ENCODE measurements at regions not wholly inside any gene's neighbourhood (a gene's known extent, or its start where the extent isn't known, plus 50 kb on each side); places are given as distances from the start of the nearest gene placed in this dataset.

DNA sequence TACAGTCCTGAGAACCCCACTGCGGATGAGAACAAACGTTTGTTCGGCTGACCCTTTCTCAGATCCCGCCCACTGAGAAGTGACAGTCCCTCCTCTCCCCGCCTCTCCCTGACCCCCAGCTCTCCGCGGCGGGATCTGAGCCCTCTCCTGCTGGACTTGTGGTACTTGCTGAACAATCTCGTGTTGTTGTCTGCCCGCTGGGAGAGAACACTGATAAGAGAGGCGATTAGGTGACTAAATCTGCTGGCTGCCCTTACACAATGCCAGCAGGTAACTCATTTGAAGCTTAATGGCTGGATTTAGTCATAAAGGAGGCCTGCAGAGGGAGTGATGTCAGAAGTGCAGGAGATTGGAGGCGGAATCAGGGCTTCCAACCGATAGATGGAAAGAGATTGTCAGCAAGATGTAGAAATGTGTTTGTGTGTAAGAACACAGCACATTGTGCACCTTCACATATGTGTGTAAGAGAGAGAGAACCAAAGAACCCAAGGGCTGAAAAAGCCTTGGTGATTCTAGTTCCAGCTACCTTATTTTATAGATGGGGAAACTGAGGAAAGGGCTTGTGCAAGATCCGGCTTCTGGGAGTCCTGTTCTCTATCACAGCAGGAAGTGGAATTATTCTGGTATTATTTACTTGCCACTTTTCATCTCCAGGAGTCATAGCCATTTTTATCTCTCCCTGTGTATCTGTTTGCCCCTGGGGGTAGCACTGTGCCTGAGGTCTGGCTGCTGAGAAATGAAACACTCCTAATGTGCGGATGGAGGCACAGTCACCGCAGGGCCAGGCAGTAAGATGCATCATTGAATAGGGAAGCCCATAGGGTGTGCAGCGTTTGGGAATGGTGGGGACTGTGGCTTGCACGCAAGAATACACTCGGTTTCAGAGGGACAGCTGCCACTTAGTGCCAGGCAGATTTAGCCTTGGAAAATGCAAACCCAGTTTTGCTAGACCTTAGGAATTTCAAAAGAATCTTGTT lies 203.7 kb upstream of the MSX2 start:
- POLR2A ChIA-PET: interaction anchor here (0.6 kb wide), 1 partner anchor 157 kb away, joined by 4 read pairs; no protein-coding TSS in a partner anchor
- intact Hi-C loops (cut with micrococcal nuclease; ENCODE audit: unreplicated experiment): no loop called here
- no peaks in the 10 kb centered on the region for H3K27me3 ChIP-seq (ENCODE audit: control insufficient read depth, insufficient read depth, low read length)

DNA sequence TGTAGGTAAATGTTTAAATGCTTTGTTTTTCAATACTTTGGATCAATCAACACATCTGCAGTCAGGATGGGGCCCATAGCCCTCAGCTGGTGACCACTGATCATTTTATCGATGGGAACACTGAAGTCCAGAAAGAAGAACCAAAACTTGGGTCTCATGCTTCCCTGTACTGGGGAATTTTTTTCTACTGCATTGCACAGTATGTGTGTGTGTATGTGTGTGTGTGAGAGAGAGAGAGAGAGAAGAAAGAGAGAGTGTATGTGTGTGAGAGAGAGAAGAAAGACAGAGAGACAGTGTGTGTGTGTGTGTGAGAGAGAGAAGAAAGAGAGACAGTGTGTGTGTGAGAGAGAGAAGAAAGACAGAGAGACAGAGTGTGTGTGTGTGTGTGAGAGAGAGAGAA lies 202.9 kb upstream of the MSX2 start:
- in situ Hi-C loops (cut with HindIII; ENCODE audit: low pct_unique_long_range_greater_than_20kb, low sequenced_read_pairs): no loop called here
- Histone ChIP-seq H3K4me3 (ENCODE audit: low read depth in 2 of 2, low read length in 2 of 2) (no peak overlapping the region), H3K9me3 (ENCODE audit: control insufficient read depth, insufficient read depth, low read depth, low read length) (no peaks in the 10 kb centered on the region), H3K36me3 (ENCODE audit: control insufficient read depth, insufficient read depth, low read length) (no peaks in the 10 kb centered on the region), H3K4me1 (ENCODE audit: control insufficient read depth, insufficient read depth, low read length) (peaks cover 7% of the 10 kb centered on the region), H3K27me3 (ENCODE audit: control insufficient read depth, insufficient read depth, low read length) (no peaks in the 10 kb centered on the region), H3K27ac (ENCODE audit: low read length) (no peak overlapping the region; the same call in 1 of the 2 replicates)
- POLR2A ChIA-PET: interaction anchor here (0.6 kb wide), 1 partner anchor 156 kb away, joined by 4 read pairs; no protein-coding TSS in a partner anchor
- ATAC-seq (no peak), DNase-seq (ENCODE audit: low read depth, low spot score) (no peak)
- no TSS peak for BruUV-seq (replicated peaks)
- intact Hi-C loops (cut with micrococcal nuclease; ENCODE audit: unreplicated experiment): no loop called here
- CTCF ChIA-PET: no interaction called here
- TF ChIP-seq, protein P1, sequence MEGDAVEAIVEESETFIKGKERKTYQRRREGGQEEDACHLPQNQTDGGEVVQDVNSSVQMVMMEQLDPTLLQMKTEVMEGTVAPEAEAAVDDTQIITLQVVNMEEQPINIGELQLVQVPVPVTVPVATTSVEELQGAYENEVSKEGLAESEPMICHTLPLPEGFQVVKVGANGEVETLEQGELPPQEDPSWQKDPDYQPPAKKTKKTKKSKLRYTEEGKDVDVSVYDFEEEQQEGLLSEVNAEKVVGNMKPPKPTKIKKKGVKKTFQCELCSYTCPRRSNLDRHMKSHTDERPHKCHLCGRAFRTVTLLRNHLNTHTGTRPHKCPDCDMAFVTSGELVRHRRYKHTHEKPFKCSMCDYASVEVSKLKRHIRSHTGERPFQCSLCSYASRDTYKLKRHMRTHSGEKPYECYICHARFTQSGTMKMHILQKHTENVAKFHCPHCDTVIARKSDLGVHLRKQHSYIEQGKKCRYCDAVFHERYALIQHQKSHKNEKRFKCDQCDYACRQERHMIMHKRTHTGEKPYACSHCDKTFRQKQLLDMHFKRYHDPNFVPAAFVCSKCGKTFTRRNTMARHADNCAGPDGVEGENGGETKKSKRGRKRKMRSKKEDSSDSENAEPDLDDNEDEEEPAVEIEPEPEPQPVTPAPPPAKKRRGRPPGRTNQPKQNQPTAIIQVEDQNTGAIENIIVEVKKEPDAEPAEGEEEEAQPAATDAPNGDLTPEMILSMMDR (IDR thresholded peaks at IDR 0.05): no peak
- TF ChIP-seq POLR2AphosphoS5 (IDR thresholded peaks at IDR 0.05; ENCODE audit: low read depth, low read length) (no peak), TCF7L2 (IDR thresholded peaks at IDR 0.05; ENCODE audit: low read depth, low read length) (no peak), SIN3A (IDR thresholded peaks at IDR 0.05; ENCODE audit: borderline replicate concordance, insufficient read depth, low read depth, low read length) (no peak)
- TF ChIP-seq, protein P2, sequence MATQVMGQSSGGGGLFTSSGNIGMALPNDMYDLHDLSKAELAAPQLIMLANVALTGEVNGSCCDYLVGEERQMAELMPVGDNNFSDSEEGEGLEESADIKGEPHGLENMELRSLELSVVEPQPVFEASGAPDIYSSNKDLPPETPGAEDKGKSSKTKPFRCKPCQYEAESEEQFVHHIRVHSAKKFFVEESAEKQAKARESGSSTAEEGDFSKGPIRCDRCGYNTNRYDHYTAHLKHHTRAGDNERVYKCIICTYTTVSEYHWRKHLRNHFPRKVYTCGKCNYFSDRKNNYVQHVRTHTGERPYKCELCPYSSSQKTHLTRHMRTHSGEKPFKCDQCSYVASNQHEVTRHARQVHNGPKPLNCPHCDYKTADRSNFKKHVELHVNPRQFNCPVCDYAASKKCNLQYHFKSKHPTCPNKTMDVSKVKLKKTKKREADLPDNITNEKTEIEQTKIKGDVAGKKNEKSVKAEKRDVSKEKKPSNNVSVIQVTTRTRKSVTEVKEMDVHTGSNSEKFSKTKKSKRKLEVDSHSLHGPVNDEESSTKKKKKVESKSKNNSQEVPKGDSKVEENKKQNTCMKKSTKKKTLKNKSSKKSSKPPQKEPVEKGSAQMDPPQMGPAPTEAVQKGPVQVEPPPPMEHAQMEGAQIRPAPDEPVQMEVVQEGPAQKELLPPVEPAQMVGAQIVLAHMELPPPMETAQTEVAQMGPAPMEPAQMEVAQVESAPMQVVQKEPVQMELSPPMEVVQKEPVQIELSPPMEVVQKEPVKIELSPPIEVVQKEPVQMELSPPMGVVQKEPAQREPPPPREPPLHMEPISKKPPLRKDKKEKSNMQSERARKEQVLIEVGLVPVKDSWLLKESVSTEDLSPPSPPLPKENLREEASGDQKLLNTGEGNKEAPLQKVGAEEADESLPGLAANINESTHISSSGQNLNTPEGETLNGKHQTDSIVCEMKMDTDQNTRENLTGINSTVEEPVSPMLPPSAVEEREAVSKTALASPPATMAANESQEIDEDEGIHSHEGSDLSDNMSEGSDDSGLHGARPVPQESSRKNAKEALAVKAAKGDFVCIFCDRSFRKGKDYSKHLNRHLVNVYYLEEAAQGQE (IDR thresholded peaks at IDR 0.05; ENCODE audit: insufficient read depth in 1 of 2, low read depth in 2 of 2, low read length in 1 of 2): no peak

More for the DNA sequence above, 203.7 kb upstream of the MSX2 start:
- no peak for DNase-seq (ENCODE audit: low read depth, low spot score)
- ATAC-seq: peak; percentile 50; the same call in 1 of the 2 replicates
- TF ChIP-seq, protein P2 (IDR thresholded peaks at IDR 0.05; ENCODE audit: insufficient read depth in 1 of 2, low read depth in 2 of 2, low read length in 1 of 2): no peak
- TF ChIP-seq POLR2AphosphoS5 (IDR thresholded peaks at IDR 0.05; ENCODE audit: low read depth, low read length) (no peak), SIN3A (IDR thresholded peaks at IDR 0.05; ENCODE audit: borderline replicate concordance, insufficient read depth, low read depth, low read length) (no peak), TCF7L2 (IDR thresholded peaks at IDR 0.05; ENCODE audit: low read depth, low read length) (no peak)
- TF ChIP-seq, protein P1 (IDR thresholded peaks at IDR 0.05): no peak
- Histone ChIP-seq H3K27ac (ENCODE audit: low read length) (no peak overlapping the region; the same call in 1 of the 2 replicates), H3K36me3 (ENCODE audit: control insufficient read depth, insufficient read depth, low read length) (no peaks in the 10 kb centered on the region), H3K4me1 (ENCODE audit: control insufficient read depth, insufficient read depth, low read length) (peaks cover 7% of the 10 kb centered on the region), H3K4me3 (ENCODE audit: low read depth in 2 of 2, low read length in 2 of 2) (no peak overlapping the region), H3K9me3 (ENCODE audit: control insufficient read depth, insufficient read depth, low read depth, low read length) (no peaks in the 10 kb centered on the region)
- CTCF ChIA-PET: no interaction called here
- BruUV-seq (replicated peaks): no TSS peak
- in situ Hi-C loops (cut with HindIII; ENCODE audit: low pct_unique_long_range_greater_than_20kb, low sequenced_read_pairs): no loop called here

All from Panc1 (cell line).